Kidney (tissue), 13 donors: ENCODE measurements at regions not wholly inside any gene's neighbourhood (a gene's known extent, or its start where the extent isn't known, plus 50 kb on each side); places are given as distances from the start of the nearest gene placed in this dataset.
A peak's percentile ranks its signal among the peaks of the same experiment; 100 is the strongest.

Experiments used
- DNase-seq, 5 donors: peaks; one replicate each; pipeline ENCODE4 v3.0.0-alpha.2; 2013 to 2020
- FAIRE-seq: peaks from 2 replicates; lab custom pipeline; 2012; peaks lifted over from hg19 to GRCh38; lab: Jason Lieb, UNC
- H3K27ac ChIP-seq, 2 donors: one replicate each; pipeline ENCODE4 v1.7.0; 2013; ENCODE audit warnings: low read depth in 2 of 2, low read length in 2 of 2, inconsistent platforms in 1 of 2
- H3K27me3 ChIP-seq: one replicate; pipeline ENCODE4 v1.7.1; 2013; ENCODE audit warnings: low read length, inconsistent platforms; ENCODE audit not compliant: control insufficient read depth, insufficient read depth
- H3K36me3 ChIP-seq, 3 donors: one replicate each; pipeline versions ENCODE4 v1.7.0 to v1.7.1; 2013; ENCODE audit warnings: low read length in 3 of 3, control low read depth in 1 of 3, inconsistent platforms in 1 of 3; ENCODE audit not compliant: insufficient read depth in 3 of 3, control insufficient read depth in 2 of 3
- H3K4me1 ChIP-seq, 3 donors: one replicate each; pipeline versions ENCODE4 v1.7.0 to v1.7.1; 2013; ENCODE audit warnings: low read length in 3 of 3, inconsistent platforms in 1 of 3, low read depth in 1 of 3; ENCODE audit not compliant: control insufficient read depth in 2 of 3, insufficient read depth in 2 of 3
- H3K4me3 ChIP-seq, 3 donors: one replicate each; pipeline versions ENCODE4 v1.7.0 to v1.8.1; 2013; ENCODE audit warnings: low read length in 3 of 3, control low read depth in 1 of 3, inconsistent platforms in 1 of 3
- H3K9ac ChIP-seq, 3 donors: one replicate each; pipeline versions ENCODE4 v1.7.0 to v1.7.1; 2013; ENCODE audit warnings: low read length in 3 of 3, control low read depth in 1 of 3, inconsistent platforms in 1 of 3
- H3K9me3 ChIP-seq, 3 donors: one replicate each; pipeline versions ENCODE4 v1.7.0 to v1.7.1; 2013; ENCODE audit warnings: low read length in 3 of 3, control low read depth in 1 of 3, inconsistent platforms in 1 of 3; ENCODE audit not compliant: control insufficient read depth in 2 of 3, insufficient read depth in 1 of 3
- intact Hi-C: fragments of 100-400 bp; cut with DNase I; formaldehyde crosslinking; loops from one replicate; pipeline ENCODE4 v1.11.1; 2022
- TF ChIP-seq, protein P1 (sequence below): IDR thresholded peaks from 3 replicates; pipeline ENCODE4 v1.5.1; 2012; ENCODE audit warnings: mild to moderate bottlenecking, moderate library complexity, borderline replicate concordance; ENCODE audit not compliant: insufficient read depth; ENCODE audit errors: extremely low read depth
- donor health status: control.
- donor health status: control.
- donor health status: control.
- donor health status: control.
- donor health status: control.
- donor health status: DM: yes; HTN: yes; CAD: no.
- donor health status: Normal renal cell carcinoma (clear cell type).

DNA sequence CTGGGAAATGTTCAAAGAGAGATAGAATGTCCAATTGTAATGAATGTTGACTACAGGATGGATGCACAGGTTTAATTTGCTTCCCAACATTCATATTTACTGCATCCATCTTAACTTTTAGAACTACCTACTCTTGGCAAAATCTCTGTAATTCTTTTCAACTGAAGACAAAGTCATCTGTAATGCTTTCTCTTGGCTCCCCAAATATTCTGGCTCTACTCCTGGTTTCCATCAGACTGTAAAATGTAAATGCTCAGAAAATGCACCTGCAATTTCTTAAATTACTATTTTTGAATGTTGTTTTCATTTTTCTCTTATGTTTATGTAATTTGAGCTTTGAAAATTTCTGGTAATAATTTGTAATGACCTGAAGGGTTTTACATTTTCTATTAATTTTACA lies 480.8 kb upstream of the IMPG1 start:
- no peaks in the 10 kb centered on the region for H3K36me3 ChIP-seq

DNA sequence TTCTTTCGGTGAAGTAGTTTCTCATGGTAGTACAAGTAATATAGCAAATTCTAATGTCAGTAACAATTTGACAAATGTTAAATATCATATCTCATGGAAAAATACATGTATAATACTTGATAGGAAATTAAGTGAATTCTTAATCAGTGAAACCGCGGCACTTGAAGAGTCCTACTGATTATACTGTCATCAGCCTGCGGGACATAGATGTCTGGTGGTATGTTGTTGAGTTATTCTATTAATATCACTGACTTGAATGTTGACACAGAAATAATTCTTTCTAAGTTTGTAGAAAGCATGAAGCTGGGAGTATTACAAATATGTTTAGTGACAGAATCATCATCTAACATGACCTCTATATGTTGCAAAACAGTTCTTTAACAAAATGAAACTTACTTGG lies 479.8 kb upstream of the IMPG1 start:
- Histone ChIP-seq H3K27ac (no peak overlapping the region), H3K4me1 (no peaks in the 10 kb centered on the region), H3K9me3 (no peaks in the 10 kb centered on the region), H3K27me3 (no peaks in the 10 kb centered on the region), H3K9ac (no peak overlapping the region), H3K4me3 (no peak overlapping the region), H3K36me3 (no peaks in the 10 kb centered on the region)
- no peak for DNase-seq
- intact Hi-C loops: no loop called here
- FAIRE-seq: no peak
- TF ChIP-seq, protein P1, sequence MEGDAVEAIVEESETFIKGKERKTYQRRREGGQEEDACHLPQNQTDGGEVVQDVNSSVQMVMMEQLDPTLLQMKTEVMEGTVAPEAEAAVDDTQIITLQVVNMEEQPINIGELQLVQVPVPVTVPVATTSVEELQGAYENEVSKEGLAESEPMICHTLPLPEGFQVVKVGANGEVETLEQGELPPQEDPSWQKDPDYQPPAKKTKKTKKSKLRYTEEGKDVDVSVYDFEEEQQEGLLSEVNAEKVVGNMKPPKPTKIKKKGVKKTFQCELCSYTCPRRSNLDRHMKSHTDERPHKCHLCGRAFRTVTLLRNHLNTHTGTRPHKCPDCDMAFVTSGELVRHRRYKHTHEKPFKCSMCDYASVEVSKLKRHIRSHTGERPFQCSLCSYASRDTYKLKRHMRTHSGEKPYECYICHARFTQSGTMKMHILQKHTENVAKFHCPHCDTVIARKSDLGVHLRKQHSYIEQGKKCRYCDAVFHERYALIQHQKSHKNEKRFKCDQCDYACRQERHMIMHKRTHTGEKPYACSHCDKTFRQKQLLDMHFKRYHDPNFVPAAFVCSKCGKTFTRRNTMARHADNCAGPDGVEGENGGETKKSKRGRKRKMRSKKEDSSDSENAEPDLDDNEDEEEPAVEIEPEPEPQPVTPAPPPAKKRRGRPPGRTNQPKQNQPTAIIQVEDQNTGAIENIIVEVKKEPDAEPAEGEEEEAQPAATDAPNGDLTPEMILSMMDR: no peak

More for the DNA sequence above, 480.8 kb upstream of the IMPG1 start:
- no peak overlapping the region for H3K27ac ChIP-seq
- no peaks in the 10 kb centered on the region for H3K9me3 ChIP-seq
- no peak overlapping the region for H3K9ac ChIP-seq
- no peak overlapping the region for H3K4me3 ChIP-seq
- H3K27me3 ChIP-seq: no peaks in the 10 kb centered on the region
- TF ChIP-seq, protein P1: no peak
- DNase-seq (no peak), FAIRE-seq (no peak)
- H3K4me1 ChIP-seq: no peaks in the 10 kb centered on the region
- intact Hi-C loops: no loop called here

DNA sequence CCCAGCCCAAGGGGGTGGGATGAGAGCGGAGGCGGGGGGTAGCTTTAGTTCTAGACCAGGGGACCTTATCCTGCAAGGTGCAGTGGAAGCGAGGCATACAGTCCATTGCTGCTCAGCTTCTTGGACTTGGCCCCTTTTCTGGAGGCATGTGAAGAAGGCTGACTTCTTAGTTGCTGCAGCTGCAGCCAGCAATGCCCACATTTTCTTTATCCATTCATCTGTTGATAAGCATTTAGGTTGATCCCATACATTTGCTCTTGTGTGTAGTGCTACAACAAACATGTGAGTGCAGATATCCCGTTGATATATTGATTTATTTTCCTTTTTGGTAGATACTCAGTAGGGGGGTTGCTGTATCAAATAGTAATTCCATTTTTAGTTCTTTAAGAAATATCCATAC lies 461.2 kb upstream of the IMPG1 start:
- Histone ChIP-seq H3K4me3 (no peak overlapping the region), H3K9me3 (peaks cover 0 to 3% (median 0%) of the 10 kb centered on the region in 3 donors), H3K9ac (no peak overlapping the region), H3K27me3 (no peaks in the 10 kb centered on the region), H3K36me3 (no peaks in the 10 kb centered on the region), H3K27ac (no peak overlapping the region), H3K4me1 (no peaks in the 10 kb centered on the region)
- FAIRE-seq: no peak
- DNase-seq: peak in 1 of 5 donors; percentile 51
- TF ChIP-seq, protein P1: no peak
- intact Hi-C loops: no loop called here

DNA sequence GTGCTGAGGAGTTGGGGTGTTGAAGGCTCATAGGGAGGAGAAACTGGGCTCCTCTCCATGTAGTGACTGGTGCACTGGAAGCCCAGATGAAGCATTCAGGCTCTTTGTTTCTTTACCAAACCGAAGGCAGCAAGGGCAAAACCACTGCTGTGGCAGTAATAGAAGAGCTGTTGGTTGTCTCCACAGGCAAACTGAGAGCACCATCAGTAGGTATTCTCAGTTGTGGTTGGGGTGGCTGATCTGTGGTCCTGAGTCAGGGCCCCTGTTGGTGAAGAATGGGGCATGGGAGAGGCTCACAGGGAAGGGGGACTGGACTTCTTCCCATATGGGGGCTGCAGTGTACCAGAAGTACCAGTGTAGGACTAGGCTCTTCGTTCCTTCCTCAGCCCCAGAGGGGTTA lies 460.2 kb upstream of the IMPG1 start:
- H3K9ac ChIP-seq: no peak overlapping the region
- intact Hi-C loops: no loop called here
- no peaks in the 10 kb centered on the region for H3K4me1 ChIP-seq
- H3K27ac ChIP-seq: no peak overlapping the region
- H3K4me3 ChIP-seq: no peak overlapping the region
- H3K27me3 ChIP-seq: no peaks in the 10 kb centered on the region
- no peaks in the 10 kb centered on the region for H3K36me3 ChIP-seq
- TF ChIP-seq, protein P1: no peak
- H3K9me3 ChIP-seq: peaks cover 0 to 3% (median 0%) of the 10 kb centered on the region in 3 donors
- DNase-seq (no peak), FAIRE-seq (no peak)
